Hematopoietic multipotent progenitor cell treated with erythropoietin and hydrocortisone succinate and interleukin-3 and kit ligand, for 4 days (in vitro differentiated cells): ENCODE measurements at regions not wholly inside any gene's neighbourhood (a gene's known extent, or its start where the extent isn't known, plus 50 kb on each side); places are given as distances from the start of the nearest gene placed in this dataset.

ENCODE experiments used
- DNase-seq: peaks from one replicate; pipeline ENCODE4 v3.0.0-alpha.2; 2015

- DNase-seq: peak; percentile 7
Observed at GRCh38 chr5:37900692-37901091, 60.9 kb upstream of the GDNF start.

GRCh38 chr5:37899037-37899436 is 59.2 kb upstream of the GDNF start:
- no peak for DNase-seq

GRCh38 chr5:37896159-37896558 is 56.3 kb upstream of the GDNF start:
- no peak for DNase-seq

GRCh38 chr5:37893434-37894134 is 53.7 kb upstream of the GDNF start:
- no peak for DNase-seq

- no peak for DNase-seq
Observed at GRCh38 chr5:37892586-37892985, 52.7 kb upstream of the GDNF start.

- no peak for DNase-seq
Observed at GRCh38 chr5:37891832-37892231, 52.0 kb upstream of the GDNF start.

- DNase-seq: peak; percentile 7
Observed at GRCh38 chr5:37889612-37890317, 49.9 kb upstream of the GDNF start.
